GM21447 (cell line): ENCODE measurements at regions not wholly inside any gene's neighbourhood (a gene's known extent, or its start where the extent isn't known, plus 50 kb on each side); places are given as distances from the start of the nearest gene placed in this dataset.
"Not testable (repeated sequence)": the region's sequence is repeated elsewhere in the genome, so short reads cannot be mapped to it uniquely, and the experiment has no call there.

Experiments
- ATAC-seq: cut with Tn5 transposase; IDR thresholded peaks from one replicate; pipeline ENCODE4 v1.9.1; 2021; ENCODE audit not compliant: unreplicated experiment

DNA sequence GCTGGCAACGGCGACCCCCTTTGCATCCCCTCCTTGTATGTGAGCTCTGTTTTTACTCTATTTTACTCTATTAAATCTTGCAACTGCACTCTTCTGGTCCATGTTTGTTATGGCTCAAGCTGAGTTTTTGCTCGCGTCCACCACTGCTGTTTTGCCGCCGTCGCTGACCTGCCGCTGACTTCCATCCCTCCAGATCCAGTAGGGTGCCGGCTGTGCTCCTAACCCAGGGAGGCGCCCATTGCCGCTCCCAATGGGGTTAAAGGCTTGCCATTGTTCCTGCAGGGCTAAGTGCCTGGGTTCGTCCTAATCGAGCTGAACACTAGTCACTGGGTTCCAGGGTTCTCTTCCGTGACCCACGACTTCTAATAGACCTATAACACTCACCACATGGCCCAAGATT, 2704.4 kb downstream of the PCDH9 start:
- no peak for ATAC-seq

DNA sequence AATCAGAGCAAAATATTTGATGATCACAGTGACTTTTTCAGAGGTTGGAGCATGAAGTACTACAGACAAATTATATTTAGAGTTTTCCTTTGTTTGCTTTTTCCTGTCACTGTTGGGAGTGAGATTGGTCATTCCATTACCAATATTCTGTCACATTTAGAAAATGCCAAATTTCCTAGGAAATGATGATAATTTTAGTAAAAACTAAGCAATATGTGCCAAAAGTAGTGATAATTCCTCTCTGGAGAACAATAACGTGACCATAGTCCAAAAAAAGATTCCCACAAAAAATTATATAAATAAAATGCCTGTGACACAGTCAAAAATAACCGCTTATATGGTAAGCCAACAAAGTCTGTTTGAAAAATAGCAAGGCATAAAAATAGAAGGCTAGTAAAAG, 2719.4 kb downstream of the PCDH9 start:
- ATAC-seq, result no peak

DNA sequence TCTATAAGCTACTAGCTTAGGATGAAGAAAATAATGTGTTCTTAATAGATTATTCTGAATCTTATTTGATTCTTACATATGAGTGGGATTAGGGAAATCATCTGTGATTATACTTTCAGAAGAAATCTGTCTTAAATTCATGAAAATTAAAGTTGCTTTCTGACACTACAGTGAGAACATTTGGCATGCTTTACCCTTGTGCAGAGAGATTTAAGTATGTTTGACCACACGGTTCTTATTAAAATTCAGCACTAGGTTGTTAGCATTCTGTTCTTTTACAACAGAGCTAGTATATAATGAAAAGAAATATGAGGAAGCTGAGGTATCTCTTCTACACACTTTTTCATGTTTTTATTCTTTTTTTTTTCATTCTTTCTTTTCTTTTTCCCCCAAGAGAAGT, 2723.9 kb downstream of the PCDH9 start:
- ATAC-seq, result no peak

DNA sequence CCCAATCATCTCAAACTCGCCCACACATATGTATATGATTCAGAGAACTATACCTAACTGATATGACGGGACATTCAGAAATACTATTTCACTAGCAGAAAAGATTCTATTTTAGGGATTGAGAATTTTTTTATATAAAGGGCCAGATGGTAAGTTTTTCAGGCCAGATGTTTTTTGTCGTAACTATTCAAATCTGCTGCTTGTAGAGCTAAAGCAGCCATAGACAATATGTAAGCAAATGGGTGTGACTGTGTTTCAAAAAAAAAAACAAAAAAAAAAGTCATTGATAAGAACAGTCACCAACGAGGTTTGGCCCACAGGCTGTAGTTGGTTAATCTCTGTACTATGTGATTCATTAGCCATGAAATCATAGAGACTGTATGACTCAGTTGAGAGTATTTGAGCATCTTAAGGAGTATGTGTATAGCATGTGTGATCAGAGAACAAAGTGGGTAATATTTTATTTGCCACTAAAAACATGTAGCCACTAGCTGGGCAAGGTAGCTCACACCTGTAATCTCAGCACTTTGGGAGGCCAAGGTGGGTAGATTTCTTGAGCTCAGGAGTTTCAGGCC, 2724.7 kb downstream of the PCDH9 start:
- ATAC-seq, result no peak

- no peak for ATAC-seq
Measured at GRCh38 chr13:64488731-64489130, 2741.4 kb downstream of the PCDH9 start.

DNA sequence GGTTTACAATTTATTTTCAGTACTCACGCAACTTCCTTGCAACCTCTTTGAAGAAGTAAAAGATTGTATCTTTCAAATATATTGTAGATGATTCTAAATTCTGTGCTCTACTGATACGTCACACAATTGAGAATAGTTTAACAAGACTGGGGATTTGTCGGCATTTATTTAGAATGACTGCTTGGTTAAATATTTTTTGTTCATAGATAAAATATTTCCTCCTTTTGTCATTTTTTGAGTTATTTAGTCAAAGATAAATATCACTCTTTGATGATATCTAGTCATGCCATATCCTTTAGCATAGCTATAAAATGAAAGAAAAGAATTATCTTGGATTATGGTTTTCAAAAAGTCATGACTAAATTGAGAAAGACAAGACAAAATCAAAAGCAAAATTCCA, 2747.8 kb downstream of the PCDH9 start:
- ATAC-seq, result no peak

- no peak for ATAC-seq
Measured at GRCh38 chr13:64480672-64481071, 2749.5 kb downstream of the PCDH9 start.

- no peak for ATAC-seq
Measured at GRCh38 chr13:64480211-64480610, 2749.9 kb downstream of the PCDH9 start.

DNA sequence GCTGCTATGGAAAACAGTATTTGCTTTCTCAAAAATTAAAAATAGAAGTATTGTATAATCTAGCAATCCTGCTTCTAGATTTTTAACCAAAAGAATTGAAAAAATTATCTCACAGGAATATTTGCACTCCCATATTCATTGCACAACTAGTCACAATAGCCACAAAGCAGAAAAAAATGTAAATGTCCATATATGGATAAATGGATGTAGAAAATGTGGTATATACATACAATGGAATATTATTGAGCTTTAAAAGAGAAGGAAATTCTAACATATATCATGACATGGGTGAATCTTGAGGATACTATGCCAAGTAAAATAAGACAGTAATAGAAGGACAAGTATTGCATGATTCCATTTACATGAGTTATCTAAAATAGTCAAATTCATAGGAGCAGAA, 2753.0 kb downstream of the PCDH9 start:
- no peak for ATAC-seq

- not testable (repeated sequence) for ATAC-seq
Measured at GRCh38 chr13:64476041-64476568, 2754.0 kb downstream of the PCDH9 start.

- ATAC-seq, result no peak
Measured at GRCh38 chr13:64471916-64472315, 2758.2 kb downstream of the PCDH9 start.

DNA sequence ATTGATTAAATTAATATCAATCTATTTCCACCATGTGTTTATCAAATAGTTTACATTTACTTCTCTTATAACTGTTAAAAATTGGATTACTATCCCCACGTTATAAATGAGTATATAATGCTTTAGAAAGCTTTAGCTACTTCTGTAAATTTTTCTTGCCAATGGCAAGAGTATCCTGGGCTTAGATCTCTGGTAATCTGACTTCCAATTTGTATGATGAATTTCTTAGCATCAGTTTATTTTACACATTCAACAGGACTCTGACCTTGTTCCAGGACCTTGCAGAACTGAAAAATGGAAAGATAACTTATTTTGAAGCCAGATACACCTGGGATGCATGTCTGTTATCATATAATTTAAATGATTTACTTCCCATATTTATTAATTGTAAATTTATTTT, 2759.4 kb downstream of the PCDH9 start:
- ATAC-seq, result no peak

- no peak for ATAC-seq
Measured at GRCh38 chr13:64459778-64460177, 2770.4 kb downstream of the PCDH9 start.

- ATAC-seq, result no peak
Measured at GRCh38 chr13:64457976-64458375, 2772.2 kb downstream of the PCDH9 start.

DNA sequence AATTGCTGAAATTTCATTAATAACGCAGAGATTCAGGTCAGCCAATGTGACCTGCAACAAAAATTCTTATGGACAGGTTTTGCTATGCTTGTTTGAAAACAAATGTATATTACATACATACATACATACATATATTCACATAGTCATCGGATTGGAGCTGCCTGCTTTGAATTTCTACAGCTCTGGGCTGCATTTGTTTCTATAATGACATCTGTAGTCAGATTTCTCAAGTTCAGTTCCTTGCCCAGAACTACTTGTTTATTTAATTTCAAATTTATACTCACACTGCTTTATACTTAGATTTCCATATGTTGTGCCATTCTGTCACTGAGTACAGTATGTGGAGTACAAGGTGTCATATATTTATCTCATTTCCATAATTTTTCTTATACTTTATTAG, 2775.0 kb downstream of the PCDH9 start:
- ATAC-seq, result no peak

DNA sequence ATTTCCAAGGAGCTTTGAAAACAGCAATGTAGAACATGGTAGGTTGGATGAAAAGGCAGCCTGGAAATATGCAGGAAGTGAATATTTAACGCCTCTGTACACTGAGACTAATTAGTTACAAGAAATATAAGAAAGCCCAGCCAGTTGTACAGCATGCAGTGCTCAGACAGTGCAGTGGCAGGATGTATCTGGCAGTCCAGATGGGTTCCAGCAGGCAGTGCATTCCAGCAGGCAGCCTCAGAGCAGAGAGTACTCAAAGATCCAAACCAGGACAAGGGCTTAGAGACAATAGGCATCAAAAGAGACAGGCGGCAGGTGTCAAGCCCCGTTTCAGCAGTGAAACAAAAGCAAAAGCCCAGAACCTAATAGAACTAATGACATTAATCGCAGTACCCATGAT, 2776.3 kb downstream of the PCDH9 start:
- no peak for ATAC-seq

GRCh38 chr13:64446372-64446771, 2783.8 kb downstream of the PCDH9 start:
- ATAC-seq, result no peak

- ATAC-seq, result no peak
Measured at GRCh38 chr13:64441740-64442139, 2788.4 kb downstream of the PCDH9 start.

DNA sequence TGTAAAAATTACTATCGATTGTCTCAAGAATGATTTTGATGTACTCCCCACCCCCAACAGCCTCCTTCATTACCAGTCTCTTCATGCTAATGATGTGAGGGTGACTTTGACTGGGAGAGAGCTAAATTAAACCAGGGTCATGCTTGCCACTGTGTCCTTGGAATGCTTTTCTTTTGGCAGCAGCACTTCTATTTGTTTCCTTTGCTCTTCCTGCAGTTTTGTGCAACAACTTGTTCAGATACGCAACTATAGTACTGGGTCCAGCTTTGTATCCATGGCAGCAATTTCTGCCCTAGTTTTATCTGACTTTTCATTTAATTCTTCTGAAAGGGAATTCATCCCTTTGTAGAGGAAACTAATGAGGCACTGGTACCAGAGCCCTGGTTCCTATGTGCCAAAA, 2792.1 kb downstream of the PCDH9 start:
- ATAC-seq, result no peak

- ATAC-seq, result no peak
Measured at GRCh38 chr13:64429691-64430090, 2800.4 kb downstream of the PCDH9 start.

DNA sequence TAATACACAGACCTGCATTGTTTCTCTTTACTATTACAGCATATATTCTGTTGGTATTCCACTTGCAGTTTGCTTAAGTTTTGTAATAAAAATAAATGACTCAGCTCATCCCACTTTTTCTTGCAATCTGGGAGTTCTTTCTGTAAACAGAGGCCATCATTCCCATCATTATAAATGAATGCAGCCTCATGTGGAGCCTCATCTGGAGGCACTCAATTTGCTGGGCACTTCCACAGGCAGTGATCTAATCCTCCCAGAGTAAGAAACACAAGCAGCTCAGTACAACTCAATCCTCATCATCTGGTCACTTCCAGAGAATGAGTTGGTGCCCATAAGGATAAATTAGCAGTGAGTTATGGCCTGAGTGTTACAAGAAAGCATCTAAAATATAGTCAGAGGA, 2801.9 kb downstream of the PCDH9 start:
- ATAC-seq, result no peak

GRCh38 chr13:64423467-64423866, 2806.7 kb downstream of the PCDH9 start:
- ATAC-seq, result no peak

DNA sequence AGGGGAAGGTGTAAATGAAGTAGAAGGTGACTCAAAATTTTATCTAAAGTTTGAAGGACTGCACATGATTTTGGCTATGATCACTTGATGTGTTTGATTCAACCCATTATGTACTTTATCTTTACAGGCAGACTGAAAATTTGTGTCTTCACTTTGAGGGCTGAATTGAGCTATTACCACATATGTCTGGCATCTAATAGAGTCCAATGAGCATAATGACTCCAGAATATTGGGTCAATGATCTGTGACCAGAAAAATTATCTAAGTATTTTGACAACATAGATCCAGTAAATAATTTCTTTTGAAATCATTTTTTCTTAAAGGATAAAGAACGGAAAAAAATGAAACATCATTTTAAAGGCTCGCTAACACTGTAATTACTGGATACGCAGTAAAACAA, 2810.0 kb downstream of the PCDH9 start:
- no peak for ATAC-seq
